NCI-H1105 treated with DMSO at 0.1 percent for 48 hours (cell line): ENCODE measurements at regions not wholly inside any gene's neighbourhood (a gene's known extent, or its start where the extent isn't known, plus 50 kb on each side); places are given as distances from the start of the nearest gene placed in this dataset.
A peak's percentile ranks its signal among the peaks of the same experiment; 100 is the strongest.

Experiments
- DNase-seq: peaks from one replicate; lab custom pipeline; 2025; lab: John Stamatoyannopoulos, UW

GRCh38 chr1:184919892-184920291 lies 54.4 kb downstream of the NIBAN1 start:
- no peak for DNase-seq

GRCh38 chr1:184915463-184916090 lies 58.7 kb downstream of the NIBAN1 start:
- no peak for DNase-seq

- no peak for DNase-seq
Observed at GRCh38 chr1:184914149-184914548, 60.2 kb downstream of the NIBAN1 start.

- DNase-seq = no peak
Observed at GRCh38 chr1:184912392-184912791, 61.9 kb downstream of the NIBAN1 start.

GRCh38 chr1:184911830-184912229 lies 62.5 kb downstream of the NIBAN1 start:
- no peak for DNase-seq

GRCh38 chr1:184911103-184911745 lies 63.1 kb downstream of the NIBAN1 start:
- DNase-seq = no peak

GRCh38 chr1:184910691-184911091 lies 63.6 kb downstream of the NIBAN1 start:
- no peak for DNase-seq

GRCh38 chr1:184910005-184910404 lies 64.3 kb downstream of the NIBAN1 start:
- DNase-seq = no peak

- no peak for DNase-seq
Observed at GRCh38 chr1:184909019-184909418, 65.3 kb downstream of the NIBAN1 start.

- DNase-seq = no peak
Observed at GRCh38 chr1:184908506-184908905, 65.8 kb downstream of the NIBAN1 start.

GRCh38 chr1:184907500-184907899 lies 66.8 kb downstream of the NIBAN1 start:
- DNase-seq = no peak

- no peak for DNase-seq
Observed at GRCh38 chr1:184906761-184907160, 67.5 kb downstream of the NIBAN1 start.

- DNase-seq = peak; percentile 99
Observed at GRCh38 chr1:184905601-184906322, 68.5 kb downstream of the NIBAN1 start.

GRCh38 chr1:184903111-184903692 lies 71.1 kb downstream of the NIBAN1 start:
- DNase-seq = no peak

GRCh38 chr1:184900507-184900906 lies 73.8 kb downstream of the NIBAN1 start:
- no peak for DNase-seq

GRCh38 chr1:184896000-184896399 lies 78.3 kb downstream of the NIBAN1 start:
- DNase-seq = no peak

- DNase-seq = no peak
Observed at GRCh38 chr1:184895086-184895485, 79.2 kb downstream of the NIBAN1 start.

- no peak for DNase-seq
Observed at GRCh38 chr1:184893695-184894094, 80.6 kb downstream of the NIBAN1 start.

GRCh38 chr1:184892116-184892515 lies 82.2 kb downstream of the NIBAN1 start:
- DNase-seq = no peak

- no peak for DNase-seq
Observed at GRCh38 chr1:184891440-184891839, 82.9 kb downstream of the NIBAN1 start.

GRCh38 chr1:184890539-184890973 lies 83.8 kb downstream of the NIBAN1 start:
- no peak for DNase-seq

GRCh38 chr1:184889902-184890301 lies 84.4 kb downstream of the NIBAN1 start:
- no peak for DNase-seq

- DNase-seq = peak; percentile 44
Observed at GRCh38 chr1:184889166-184889565, 85.1 kb downstream of the NIBAN1 start.
